ENCODE measurements at regions not wholly inside any gene's neighbourhood (a gene's known extent, or its start where the extent isn't known, plus 50 kb on each side); places are given as distances from the start of the nearest gene placed in this dataset.

DNA sequence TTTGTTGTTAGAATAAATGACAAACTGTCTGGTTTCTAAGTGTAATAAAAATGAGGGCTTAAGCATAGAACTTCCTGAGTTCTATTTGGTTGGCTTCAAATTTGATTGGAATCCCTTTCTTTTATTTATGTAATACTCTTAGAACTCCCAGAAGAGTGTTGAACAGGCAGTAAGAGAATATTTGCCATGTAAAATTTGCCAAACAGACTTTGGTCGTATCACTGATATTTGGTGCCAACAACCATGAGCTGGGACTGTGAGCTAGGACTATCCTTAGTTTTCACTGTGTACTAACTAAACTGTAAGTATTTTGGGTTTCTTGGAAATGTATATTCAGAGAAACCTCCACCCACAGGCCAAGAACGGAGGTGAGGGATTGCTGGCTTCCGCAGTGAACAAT is 971.2 kb upstream of the SOX9 start:
- 17% methylated on average over 3 of the region's 3 CpGs for WGBS (ENCODE audit: insufficient coverage, low coverage, low lambda C conversion rate, missing lambda C conversion rate)
- TF ChIP-seq CTCF (IDR thresholded peaks at IDR 0.05) (no peak), POLR2A (IDR thresholded peaks at IDR 0.05) (no peak)
- ATAC-seq = peak; percentile 93 to 98 (median 96)

DNA sequence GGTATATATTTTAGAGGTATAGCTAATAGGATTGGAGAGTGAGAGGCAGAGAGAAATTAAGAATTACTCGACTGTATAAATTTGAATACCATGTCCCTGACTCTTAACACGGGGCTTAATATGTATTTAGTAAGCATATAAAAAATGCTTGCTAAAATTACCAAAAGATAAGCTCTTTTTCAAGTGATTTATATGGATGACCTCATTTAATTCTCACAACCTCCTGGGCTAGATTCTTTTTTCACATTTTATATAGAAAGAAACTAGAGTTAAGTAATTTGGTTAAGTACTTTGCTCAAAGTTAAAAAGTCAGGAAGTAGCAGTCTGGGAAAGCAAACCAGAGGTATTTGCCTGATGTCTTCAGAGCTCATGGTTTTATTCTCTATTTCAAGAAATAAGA is 963.5 kb upstream of the SOX9 start:
- H3K27me3 ChIP-seq = no peaks in the 10 kb centered on the region
- H3K9me3 ChIP-seq = no peaks in the 10 kb centered on the region
- H3K4me3 ChIP-seq = no peak overlapping the region
- WGBS (ENCODE audit: insufficient coverage, low coverage, low lambda C conversion rate, missing lambda C conversion rate) = 75% methylated on average over 2 of the region's 2 CpGs
- no peak for ATAC-seq
- no peak for DNase-seq
- TF ChIP-seq CTCF (IDR thresholded peaks at IDR 0.05) = no peak
- TF ChIP-seq POLR2A (IDR thresholded peaks at IDR 0.05) = no peak
- intact Hi-C loops (cut with DNase I) = no loop called here
- H3K36me3 ChIP-seq = no peaks in the 10 kb centered on the region
- no peaks in the 10 kb centered on the region for H3K4me1 ChIP-seq
- H3K27ac ChIP-seq = no peak overlapping the region

More for the DNA sequence above, 971.2 kb upstream of the SOX9 start:
- Histone ChIP-seq H3K4me3 (no peak overlapping the region), H3K4me1 (peaks cover 0 to 10% (median 0%) of the 10 kb centered on the region in 4 donors), H3K27ac (peak overlapping the region in 1 of 3 donors; percentile 12), H3K27me3 (no peaks in the 10 kb centered on the region), H3K36me3 (no peaks in the 10 kb centered on the region), H3K9me3 (no peaks in the 10 kb centered on the region)
- intact Hi-C loops (cut with DNase I) = no loop called here
- peak in 1 of 3 donors; percentile 47 for DNase-seq

DNA sequence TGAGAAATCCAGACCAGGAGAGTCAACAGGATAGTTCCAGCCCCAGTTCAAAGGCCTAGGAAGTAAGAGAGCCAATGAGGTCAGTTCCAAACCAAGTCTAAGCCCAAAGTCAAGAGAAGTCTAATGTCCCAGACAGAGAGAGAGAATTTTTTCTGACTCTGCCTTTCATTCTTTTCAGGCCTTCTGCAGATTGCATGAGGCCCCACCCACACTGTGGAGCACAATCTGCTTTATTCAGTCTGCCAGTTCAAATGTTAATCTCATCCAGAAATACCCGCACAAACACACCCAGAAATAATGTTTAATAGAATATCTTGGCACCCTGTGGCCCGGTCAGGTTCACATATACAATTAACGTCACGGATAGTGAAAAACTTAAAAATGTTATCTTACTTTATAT is 962.4 kb upstream of the SOX9 start:
- 71% methylated on average over 4 of the region's 4 CpGs for WGBS (ENCODE audit: insufficient coverage, low coverage, low lambda C conversion rate, missing lambda C conversion rate)

GRCh38 chr17:71163121-71163812 is 957.6 kb upstream of the SOX9 start:
- TF ChIP-seq CTCF (IDR thresholded peaks at IDR 0.05) (no peak), POLR2A (IDR thresholded peaks at IDR 0.05) (no peak)
- H3K27me3 ChIP-seq = no peaks in the 10 kb centered on the region
- peak overlapping the region in 2 of 3 donors; percentile 43 to 62 for H3K27ac ChIP-seq
- peak in 2 of 3 donors; percentile 26 to 74 for DNase-seq
- H3K9me3 ChIP-seq = no peaks in the 10 kb centered on the region
- peak overlapping the region in 2 of 3 donors; percentile 23 to 46 for H3K4me3 ChIP-seq
- intact Hi-C loops (cut with DNase I) = no loop called here
- peaks cover 0 to 5% (median 0%) of the 10 kb centered on the region in 4 donors for H3K4me1 ChIP-seq
- peak; percentile 79 to 96 (median 92) for ATAC-seq
- 29% methylated on average over 6 of the region's 6 CpGs for WGBS (ENCODE audit: insufficient coverage, low coverage, low lambda C conversion rate, missing lambda C conversion rate)
- H3K36me3 ChIP-seq = no peaks in the 10 kb centered on the region

More for the DNA sequence above, 962.4 kb upstream of the SOX9 start:
- H3K4me3 ChIP-seq = no peak overlapping the region
- peaks cover 0 to 5% (median 0%) of the 10 kb centered on the region in 4 donors for H3K4me1 ChIP-seq
- H3K27me3 ChIP-seq = no peaks in the 10 kb centered on the region
- no peak overlapping the region for H3K27ac ChIP-seq
- no peaks in the 10 kb centered on the region for H3K36me3 ChIP-seq
- TF ChIP-seq POLR2A (IDR thresholded peaks at IDR 0.05) (no peak), CTCF (IDR thresholded peaks at IDR 0.05) (no peak)
- intact Hi-C loops (cut with DNase I) = no loop called here
- DNase-seq (no peak), ATAC-seq (no peak)
- H3K9me3 ChIP-seq = no peaks in the 10 kb centered on the region
